HEK293 (cell line): ENCODE measurements at regions not wholly inside any gene's neighbourhood (a gene's known extent, or its start where the extent isn't known, plus 50 kb on each side); places are given as distances from the start of the nearest gene placed in this dataset.

Experiments used
- CTCF ChIA-PET: fragments of 350-600 bp; formaldehyde crosslinking; extraction: SDS; loops from one replicate; lab custom pipeline; 2021; ENCODE audit warnings: antibody characterized with exemption; lab: Yijun Ruan, JAX
- POLR2A ChIA-PET: fragments of 300-600 bp; formaldehyde crosslinking; extraction: SDS; loops from one replicate; lab custom pipeline; 2020; ENCODE audit warnings: antibody characterized with exemption, inconsistent platforms; lab: Yijun Ruan, JAX
- H3K27ac ChIP-seq: fragments of 200-500 bp; sonication (Bioruptor generic); 2 replicates; pipeline ENCODE4 v1.5.1; 2014; ENCODE audit warnings: low read depth, low read length, control low read depth, inconsistent platforms; ENCODE audit errors: extremely low read depth
- H3K36me3 ChIP-seq, 2 experiments: fragments of 200-500 bp in 1 of 2; sonication (Bioruptor generic) in 1 of 2; 1 replicate in 1 of 2; 2 replicates in 1 of 2; pipeline ENCODE4 v1.5.1; 2014 to 2017; ENCODE audit warnings: inconsistent platforms in 2 of 2, low read length in 2 of 2; ENCODE audit not compliant: control insufficient read depth in 2 of 2, insufficient read depth in 1 of 2
- H3K4me1 ChIP-seq: fragments of 200-500 bp; sonication (Bioruptor generic); 2 replicates; pipeline ENCODE4 v1.5.1; 2014; ENCODE audit warnings: mild to moderate bottlenecking, low read length, inconsistent platforms; ENCODE audit not compliant: control insufficient read depth, insufficient read depth
- H3K4me3 ChIP-seq: 2 replicates; pipeline ENCODE4 v1.5.1; 2011; ENCODE audit warnings: low read depth, mild to moderate bottlenecking, control low read depth, low read length, moderate library complexity
- H3K9me3 ChIP-seq: fragments of 200-500 bp; sonication (Bioruptor generic); 2 replicates; pipeline ENCODE4 v1.5.1; 2014; ENCODE audit warnings: low read depth, low read length, inconsistent platforms; ENCODE audit not compliant: control insufficient read depth, insufficient read depth
- GLIS1 ChIP-seq: fragments of 450-650 bp; formaldehyde crosslinking; IDR thresholded peaks from 2 replicates; pipeline ENCODE4 v1.5.1; 2016; ENCODE audit warnings: missing biosample characterization, missing genetic modification characterization
- HOXC10 ChIP-seq: sonication (generic); formaldehyde crosslinking; IDR thresholded peaks from 2 replicates; pipeline ENCODE4 v1.8.1; 2023; ENCODE audit warnings: mild to moderate bottlenecking, missing genetic modification reagents
- RBAK ChIP-seq: fragments of 450-650 bp; formaldehyde crosslinking; IDR thresholded peaks from 2 replicates; pipeline ENCODE4 v1.5.1; 2016; ENCODE audit warnings: missing biosample characterization, missing genetic modification characterization
- SP3 ChIP-seq: fragments of 450-650 bp; formaldehyde crosslinking; IDR thresholded peaks from 2 replicates; pipeline ENCODE4 v1.5.1; 2016; ENCODE audit warnings: missing biosample characterization, missing genetic modification characterization
- TCF7L2 ChIP-seq: IDR thresholded peaks from 2 replicates; pipeline ENCODE4 v1.6.1; 2011; ENCODE audit warnings: low read depth, mild to moderate bottlenecking, inconsistent platforms, low read length, moderate library complexity, borderline replicate concordance
- ZBTB7A ChIP-seq: fragments of 450-650 bp; formaldehyde crosslinking; IDR thresholded peaks from 2 replicates; pipeline ENCODE4 v1.5.1; 2016; ENCODE audit warnings: low read depth, missing biosample characterization, missing genetic modification characterization
- ZNF23 ChIP-seq: fragments of 450-650 bp; formaldehyde crosslinking; IDR thresholded peaks from 2 replicates; pipeline ENCODE4 v1.5.1; 2016; ENCODE audit warnings: missing biosample characterization, missing genetic modification characterization, borderline replicate concordance
- ZNF292 ChIP-seq: fragments of 450-650 bp; formaldehyde crosslinking; IDR thresholded peaks from 2 replicates; pipeline ENCODE4 v1.5.1; 2016; ENCODE audit warnings: low read depth, missing biosample characterization, missing genetic modification characterization, borderline replicate concordance
- ZNF48 ChIP-seq: fragments of 450-650 bp; formaldehyde crosslinking; IDR thresholded peaks from 2 replicates; pipeline ENCODE4 v1.5.1; 2016; ENCODE audit warnings: missing biosample characterization, missing genetic modification characterization
- ZNF529 ChIP-seq: fragments of 450-650 bp; formaldehyde crosslinking; IDR thresholded peaks from 2 replicates; pipeline ENCODE4 v1.5.1; 2017; ENCODE audit warnings: missing genetic modification characterization, missing biosample characterization; ENCODE audit not compliant: insufficient replicate concordance
- ZNF560 ChIP-seq: fragments of 450-650 bp; formaldehyde crosslinking; IDR thresholded peaks from 2 replicates; pipeline ENCODE4 v1.5.1; 2017; ENCODE audit warnings: missing biosample characterization, missing genetic modification characterization, borderline replicate concordance
- ZNF776 ChIP-seq: fragments of 450-650 bp; formaldehyde crosslinking; IDR thresholded peaks from 2 replicates; pipeline ENCODE4 v1.5.0; 2017; ENCODE audit warnings: missing biosample characterization, missing genetic modification characterization, borderline replicate concordance
- ZNF792 ChIP-seq: fragments of 450-650 bp; formaldehyde crosslinking; IDR thresholded peaks from 2 replicates; pipeline ENCODE4 v1.5.1; 2016; ENCODE audit warnings: missing biosample characterization, missing genetic modification characterization
- ZSCAN16 ChIP-seq: fragments of 450-650 bp; formaldehyde crosslinking; IDR thresholded peaks from 2 replicates; pipeline ENCODE4 v1.5.1; 2016; ENCODE audit warnings: missing biosample characterization, missing genetic modification characterization
- TF ChIP-seq, protein P1 (sequence below): fragments of 450-650 bp; formaldehyde crosslinking; IDR thresholded peaks from 2 replicates; pipeline ENCODE4 v1.5.1; 2016; ENCODE audit warnings: missing biosample characterization, missing genetic modification characterization
- TF ChIP-seq, protein P2 (sequence below): fragments of 450-650 bp; formaldehyde crosslinking; IDR thresholded peaks from 2 replicates; pipeline ENCODE4 v1.5.1; 2016; ENCODE audit warnings: missing biosample characterization, missing genetic modification characterization
- TF ChIP-seq, protein P3 (sequence below): fragments of 450-650 bp; formaldehyde crosslinking; IDR thresholded peaks from 2 replicates; pipeline ENCODE4 v1.5.1; 2017; ENCODE audit warnings: missing biosample characterization, mild to moderate bottlenecking, missing genetic modification characterization, moderate library complexity
- TF ChIP-seq, protein P4 (sequence below): fragments of 450-650 bp; formaldehyde crosslinking; IDR thresholded peaks from 2 replicates; pipeline ENCODE4 v1.5.1; 2016; ENCODE audit warnings: missing biosample characterization, missing genetic modification characterization
- TF ChIP-seq, protein P5 (sequence below): fragments of 450-650 bp; formaldehyde crosslinking; IDR thresholded peaks from 2 replicates; pipeline ENCODE4 v1.5.1; 2017; ENCODE audit warnings: missing biosample characterization, missing genetic modification characterization
- TF ChIP-seq, protein P6 (sequence below): fragments of 450-650 bp; formaldehyde crosslinking; IDR thresholded peaks from 2 replicates; pipeline ENCODE4 v1.5.1; 2016; ENCODE audit warnings: missing biosample characterization, missing genetic modification characterization, low read depth
- TF ChIP-seq, protein P7 (sequence below): fragments of 450-650 bp; formaldehyde crosslinking; IDR thresholded peaks from 2 replicates; pipeline ENCODE4 v1.5.1; 2016; ENCODE audit warnings: missing biosample characterization, missing genetic modification characterization

DNA sequence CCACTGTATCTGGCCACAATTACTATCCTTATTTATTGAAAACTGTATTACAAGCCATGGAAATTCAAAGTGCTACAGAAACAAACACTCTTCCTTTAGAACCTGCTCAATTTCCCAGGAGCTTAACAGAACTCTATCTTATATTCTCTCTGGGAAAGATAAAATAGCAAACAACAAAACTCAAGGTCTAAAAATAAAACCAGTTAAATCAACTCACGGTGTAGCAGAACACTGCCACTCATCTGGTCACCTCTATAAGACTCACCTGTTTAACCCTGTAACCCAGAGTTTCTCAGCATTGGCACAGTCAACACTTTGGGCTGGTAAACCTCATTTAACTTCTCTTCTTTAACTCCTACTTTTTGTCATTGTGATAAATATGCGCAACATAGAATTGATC lies 348.9 kb downstream of the DCHS2 start (continued):
- no peak for TF ChIP-seq RBAK (tag by site-specific recombination)
- no peak for TF ChIP-seq ZBTB7A (tag by site-specific recombination)
- TF ChIP-seq, protein P1, sequence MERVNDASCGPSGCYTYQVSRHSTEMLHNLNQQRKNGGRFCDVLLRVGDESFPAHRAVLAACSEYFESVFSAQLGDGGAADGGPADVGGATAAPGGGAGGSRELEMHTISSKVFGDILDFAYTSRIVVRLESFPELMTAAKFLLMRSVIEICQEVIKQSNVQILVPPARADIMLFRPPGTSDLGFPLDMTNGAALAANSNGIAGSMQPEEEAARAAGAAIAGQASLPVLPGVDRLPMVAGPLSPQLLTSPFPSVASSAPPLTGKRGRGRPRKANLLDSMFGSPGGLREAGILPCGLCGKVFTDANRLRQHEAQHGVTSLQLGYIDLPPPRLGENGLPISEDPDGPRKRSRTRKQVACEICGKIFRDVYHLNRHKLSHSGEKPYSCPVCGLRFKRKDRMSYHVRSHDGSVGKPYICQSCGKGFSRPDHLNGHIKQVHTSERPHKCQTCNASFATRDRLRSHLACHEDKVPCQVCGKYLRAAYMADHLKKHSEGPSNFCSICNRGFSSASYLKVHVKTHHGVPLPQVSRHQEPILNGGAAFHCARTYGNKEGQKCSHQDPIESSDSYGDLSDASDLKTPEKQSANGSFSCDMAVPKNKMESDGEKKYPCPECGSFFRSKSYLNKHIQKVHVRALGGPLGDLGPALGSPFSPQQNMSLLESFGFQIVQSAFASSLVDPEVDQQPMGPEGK (tag by site-specific recombination) = no peak
- TF ChIP-seq ZNF560 (tag by site-specific recombination) = no peak
- TF ChIP-seq ZNF529 (tag by site-specific recombination) = no peak
- TF ChIP-seq, protein P2, sequence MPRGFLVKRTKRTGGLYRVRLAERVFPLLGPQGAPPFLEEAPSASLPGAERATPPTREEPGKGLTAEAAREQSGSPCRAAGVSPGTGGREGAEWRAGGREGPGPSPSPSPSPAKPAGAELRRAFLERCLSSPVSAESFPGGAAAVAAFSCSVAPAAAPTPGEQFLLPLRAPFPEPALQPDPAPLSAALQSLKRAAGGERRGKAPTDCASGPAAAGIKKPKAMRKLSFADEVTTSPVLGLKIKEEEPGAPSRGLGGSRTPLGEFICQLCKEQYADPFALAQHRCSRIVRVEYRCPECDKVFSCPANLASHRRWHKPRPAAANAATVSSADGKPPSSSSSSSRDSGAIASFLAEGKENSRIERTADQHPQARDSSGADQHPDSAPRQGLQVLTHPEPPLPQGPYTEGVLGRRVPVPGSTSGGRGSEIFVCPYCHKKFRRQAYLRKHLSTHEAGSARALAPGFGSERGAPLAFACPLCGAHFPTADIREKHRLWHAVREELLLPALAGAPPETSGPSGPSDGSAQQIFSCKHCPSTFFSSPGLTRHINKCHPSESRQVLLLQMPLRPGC = no peak
- TF ChIP-seq ZSCAN16 (tag by site-specific recombination) = no peak
- no peak for TF ChIP-seq TCF7L2
- TF ChIP-seq, all 188 proteins: peak for 0

DNA sequence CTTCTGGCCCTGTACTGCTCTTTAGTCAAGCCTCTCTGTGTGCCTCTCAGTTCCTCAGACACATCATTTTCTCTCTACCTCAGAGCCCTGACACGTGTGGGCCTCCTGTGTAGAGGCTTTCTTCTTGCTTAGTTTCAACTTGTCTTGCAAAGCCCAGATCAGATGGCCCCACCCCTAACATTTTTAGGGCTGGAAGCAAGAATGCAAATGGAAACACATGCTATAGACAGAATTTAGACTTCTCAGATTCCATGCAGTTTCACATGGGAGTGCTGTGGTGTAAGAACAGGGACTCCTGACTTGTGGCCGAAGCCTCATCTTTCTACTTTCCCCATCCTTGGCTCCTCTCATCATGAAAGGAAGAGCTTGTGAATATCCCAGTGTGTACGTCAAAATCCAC lies 350.7 kb downstream of the DCHS2 start:
- H3K4me1 ChIP-seq = no peaks in the 10 kb centered on the region
- ChIA-PET POLR2A (no interaction called here), CTCF (no interaction called here)

More for the DNA sequence above, 350.7 kb downstream of the DCHS2 start:
- TF ChIP-seq ZNF48 (tag by site-specific recombination) (no peak), SP3 (no peak), ZNF792 (tag by site-specific recombination) (no peak), GLIS1 (tag by site-specific recombination) (no peak), ZNF23 (tag by site-specific recombination) (no peak), ZNF292 (tag by site-specific recombination) (no peak), HOXC10 (CRISPR knock-in tag) (no peak), ZNF776 (tag by site-specific recombination) (no peak)
- TF ChIP-seq, protein P3, sequence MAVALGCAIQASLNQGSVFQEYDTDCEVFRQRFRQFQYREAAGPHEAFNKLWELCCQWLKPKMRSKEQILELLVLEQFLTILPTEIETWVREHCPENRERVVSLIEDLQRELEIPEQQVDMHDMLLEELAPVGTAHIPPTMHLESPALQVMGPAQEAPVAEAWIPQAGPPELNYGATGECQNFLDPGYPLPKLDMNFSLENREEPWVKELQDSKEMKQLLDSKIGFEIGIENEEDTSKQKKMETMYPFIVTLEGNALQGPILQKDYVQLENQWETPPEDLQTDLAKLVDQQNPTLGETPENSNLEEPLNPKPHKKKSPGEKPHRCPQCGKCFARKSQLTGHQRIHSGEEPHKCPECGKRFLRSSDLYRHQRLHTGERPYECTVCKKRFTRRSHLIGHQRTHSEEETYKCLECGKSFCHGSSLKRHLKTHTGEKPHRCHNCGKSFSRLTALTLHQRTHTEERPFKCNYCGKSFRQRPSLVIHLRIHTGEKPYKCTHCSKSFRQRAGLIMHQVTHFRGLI (tag by site-specific recombination) = no peak
- TF ChIP-seq, protein P4, sequence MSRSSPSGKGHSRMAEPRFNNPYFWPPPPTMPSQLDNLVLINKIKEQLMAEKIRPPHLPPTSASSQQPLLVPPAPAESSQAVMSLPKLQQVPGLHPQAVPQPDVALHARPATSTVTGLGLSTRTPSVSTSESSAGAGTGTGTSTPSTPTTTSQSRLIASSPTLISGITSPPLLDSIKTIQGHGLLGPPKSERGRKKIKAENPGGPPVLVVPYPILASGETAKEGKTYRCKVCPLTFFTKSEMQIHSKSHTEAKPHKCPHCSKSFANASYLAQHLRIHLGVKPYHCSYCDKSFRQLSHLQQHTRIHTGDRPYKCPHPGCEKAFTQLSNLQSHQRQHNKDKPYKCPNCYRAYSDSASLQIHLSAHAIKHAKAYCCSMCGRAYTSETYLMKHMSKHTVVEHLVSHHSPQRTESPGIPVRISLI (tag by site-specific recombination) = no peak
- TF ChIP-seq, protein P5, sequence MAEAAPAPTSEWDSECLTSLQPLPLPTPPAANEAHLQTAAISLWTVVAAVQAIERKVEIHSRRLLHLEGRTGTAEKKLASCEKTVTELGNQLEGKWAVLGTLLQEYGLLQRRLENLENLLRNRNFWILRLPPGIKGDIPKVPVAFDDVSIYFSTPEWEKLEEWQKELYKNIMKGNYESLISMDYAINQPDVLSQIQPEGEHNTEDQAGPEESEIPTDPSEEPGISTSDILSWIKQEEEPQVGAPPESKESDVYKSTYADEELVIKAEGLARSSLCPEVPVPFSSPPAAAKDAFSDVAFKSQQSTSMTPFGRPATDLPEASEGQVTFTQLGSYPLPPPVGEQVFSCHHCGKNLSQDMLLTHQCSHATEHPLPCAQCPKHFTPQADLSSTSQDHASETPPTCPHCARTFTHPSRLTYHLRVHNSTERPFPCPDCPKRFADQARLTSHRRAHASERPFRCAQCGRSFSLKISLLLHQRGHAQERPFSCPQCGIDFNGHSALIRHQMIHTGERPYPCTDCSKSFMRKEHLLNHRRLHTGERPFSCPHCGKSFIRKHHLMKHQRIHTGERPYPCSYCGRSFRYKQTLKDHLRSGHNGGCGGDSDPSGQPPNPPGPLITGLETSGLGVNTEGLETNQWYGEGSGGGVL (tag by site-specific recombination) = no peak
- TF ChIP-seq, protein P6, sequence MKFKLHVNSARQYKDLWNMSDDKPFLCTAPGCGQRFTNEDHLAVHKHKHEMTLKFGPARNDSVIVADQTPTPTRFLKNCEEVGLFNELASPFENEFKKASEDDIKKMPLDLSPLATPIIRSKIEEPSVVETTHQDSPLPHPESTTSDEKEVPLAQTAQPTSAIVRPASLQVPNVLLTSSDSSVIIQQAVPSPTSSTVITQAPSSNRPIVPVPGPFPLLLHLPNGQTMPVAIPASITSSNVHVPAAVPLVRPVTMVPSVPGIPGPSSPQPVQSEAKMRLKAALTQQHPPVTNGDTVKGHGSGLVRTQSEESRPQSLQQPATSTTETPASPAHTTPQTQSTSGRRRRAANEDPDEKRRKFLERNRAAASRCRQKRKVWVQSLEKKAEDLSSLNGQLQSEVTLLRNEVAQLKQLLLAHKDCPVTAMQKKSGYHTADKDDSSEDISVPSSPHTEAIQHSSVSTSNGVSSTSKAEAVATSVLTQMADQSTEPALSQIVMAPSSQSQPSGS (tag by site-specific recombination) = no peak
- TF ChIP-seq, protein P7, sequence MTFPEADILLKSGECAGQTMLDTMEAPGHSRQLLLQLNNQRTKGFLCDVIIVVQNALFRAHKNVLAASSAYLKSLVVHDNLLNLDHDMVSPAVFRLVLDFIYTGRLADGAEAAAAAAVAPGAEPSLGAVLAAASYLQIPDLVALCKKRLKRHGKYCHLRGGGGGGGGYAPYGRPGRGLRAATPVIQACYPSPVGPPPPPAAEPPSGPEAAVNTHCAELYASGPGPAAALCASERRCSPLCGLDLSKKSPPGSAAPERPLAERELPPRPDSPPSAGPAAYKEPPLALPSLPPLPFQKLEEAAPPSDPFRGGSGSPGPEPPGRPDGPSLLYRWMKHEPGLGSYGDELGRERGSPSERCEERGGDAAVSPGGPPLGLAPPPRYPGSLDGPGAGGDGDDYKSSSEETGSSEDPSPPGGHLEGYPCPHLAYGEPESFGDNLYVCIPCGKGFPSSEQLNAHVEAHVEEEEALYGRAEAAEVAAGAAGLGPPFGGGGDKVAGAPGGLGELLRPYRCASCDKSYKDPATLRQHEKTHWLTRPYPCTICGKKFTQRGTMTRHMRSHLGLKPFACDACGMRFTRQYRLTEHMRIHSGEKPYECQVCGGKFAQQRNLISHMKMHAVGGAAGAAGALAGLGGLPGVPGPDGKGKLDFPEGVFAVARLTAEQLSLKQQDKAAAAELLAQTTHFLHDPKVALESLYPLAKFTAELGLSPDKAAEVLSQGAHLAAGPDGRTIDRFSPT (tag by site-specific recombination) = no peak
- H3K9me3 ChIP-seq = no peaks in the 10 kb centered on the region
- no peaks in the 10 kb centered on the region for H3K36me3 ChIP-seq
- H3K27ac ChIP-seq = no peak overlapping the region
- no peak overlapping the region for H3K4me3 ChIP-seq
